PC-3 (cell line): ENCODE measurements at regions not wholly inside any gene's neighbourhood (a gene's known extent, or its start where the extent isn't known, plus 50 kb on each side); places are given as distances from the start of the nearest gene placed in this dataset.
A peak's percentile ranks its signal among the peaks of the same experiment; 100 is the strongest.

Source experiments
- ATAC-seq: fragments of 200-7000 bp; cut with Tn5 transposase; 2 replicates; pipeline ENCODE4 v1.9.1; 2020; ENCODE audit warnings: mild to moderate bottlenecking, moderate library complexity
- BruUV-seq: library from RNA; stranded (reverse); fragments of 400-500 nt; replicated peaks from 2 replicates; lab custom pipeline; 2021; lab: Mats Ljungman, UMichigan
- CTCF ChIA-PET: fragments of 300-600 bp; sonication (Branson Sonifier 250); formaldehyde crosslinking; loops from one replicate; lab custom pipeline; 2022; ENCODE audit warnings: antibody characterized with exemption; lab: Charles Lee
- POLR2A ChIA-PET: fragments of 300-600 bp; sonication (Branson Sonifier 250); formaldehyde crosslinking; loops from one replicate; lab custom pipeline; 2022; ENCODE audit warnings: antibody characterized with exemption; ENCODE audit not compliant: unreplicated experiment; lab: Charles Lee
- DNase-seq: peaks from one replicate; pipeline ENCODE4 v3.0.0-alpha.2; 2015
- H2AFZ ChIP-seq: fragments of 300-600 bp; sonication (generic); 2 replicates; pipeline ENCODE4 v1.6.0; 2016; ENCODE audit warnings: antibody characterized with exemption, low read length
- H3F3A ChIP-seq: fragments of 300-600 bp; sonication (generic); one replicate; pipeline ENCODE4 v1.6.0; 2017; ENCODE audit warnings: antibody characterized with exemption, low read length, control low read depth, mild to moderate bottlenecking; ENCODE audit not compliant: unreplicated experiment
- H3K27ac ChIP-seq: fragments of 300-600 bp; sonication (generic); 2 replicates; pipeline ENCODE4 v1.5.1; 2016; ENCODE audit warnings: mild to moderate bottlenecking, low read length
- H3K27me3 ChIP-seq: fragments of 300-600 bp; sonication (generic); 2 replicates; pipeline ENCODE4 v1.6.1; 2016; ENCODE audit warnings: low read length, mixed read lengths
- H3K36me3 ChIP-seq: fragments of 300-600 bp; sonication (generic); 2 replicates; pipeline ENCODE4 v1.6.1; 2016; ENCODE audit warnings: low read depth, mixed run types, low read length, mixed read lengths
- H3K4me1 ChIP-seq: fragments of 300-600 bp; sonication (generic); 2 replicates; pipeline ENCODE4 v1.5.1; 2016; ENCODE audit warnings: low read length; ENCODE audit not compliant: insufficient read depth
- H3K4me2 ChIP-seq: fragments of 300-600 bp; sonication (generic); 2 replicates; pipeline ENCODE4 v1.6.0; 2016; ENCODE audit warnings: low read length
- H3K4me3 ChIP-seq: fragments of 300-600 bp; sonication (generic); 2 replicates; pipeline ENCODE4 v1.5.1; 2016; ENCODE audit warnings: mild to moderate bottlenecking, low read length, mixed read lengths
- H3K79me2 ChIP-seq: fragments of 300-600 bp; sonication (generic); 2 replicates; pipeline ENCODE4 v1.6.1; 2017; ENCODE audit warnings: low read length, mixed read lengths
- H3K9ac ChIP-seq: fragments of 300-600 bp; sonication (generic); 2 replicates; pipeline ENCODE4 v1.6.0; 2016; ENCODE audit warnings: mild to moderate bottlenecking, low read length
- H3K9me2 ChIP-seq: fragments of 300-600 bp; sonication (generic); replicated peaks from 2 replicates; pipeline ENCODE4 v1.6.1; 2016; ENCODE audit warnings: mixed run types, low read length, mixed read lengths
- H3K9me3 ChIP-seq: fragments of 300-600 bp; sonication (generic); 2 replicates; pipeline ENCODE4 v1.6.1; 2016; ENCODE audit warnings: low read length, mixed read lengths
- H4K20me1 ChIP-seq: fragments of 300-600 bp; sonication (generic); 2 replicates; pipeline ENCODE4 v1.6.1; 2016; ENCODE audit warnings: low read length, mixed read lengths
- CTCF ChIP-seq: fragments of 300-600 bp; sonication (generic); conservative IDR thresholded peaks from 2 replicates; pipeline ENCODE4 v1.5.1; 2017; ENCODE audit warnings: antibody characterized with exemption, low read depth, mild to moderate bottlenecking, low read length
- EZH2 ChIP-seq: fragments of 300-600 bp; sonication (generic); IDR thresholded peaks from one replicate; pipeline ENCODE4 v1.6.1; 2017; ENCODE audit warnings: antibody characterized with exemption, mild to moderate bottlenecking, low read length; ENCODE audit not compliant: unreplicated experiment
- EZH2phosphoT487 ChIP-seq: fragments of 300-600 bp; sonication (generic); IDR thresholded peaks from 2 replicates; pipeline ENCODE4 v1.6.1; 2018; ENCODE audit warnings: mild to moderate bottlenecking, antibody characterized with exemption, low read length, borderline replicate concordance
- intact Hi-C: fragments of 100-400 bp; cut with micrococcal nuclease; formaldehyde crosslinking; loops from 2 replicates; pipeline ENCODE4 v1.9.0; 2023

- Histone ChIP-seq H3K9me2 (no peaks in the 10 kb centered on the region), H3K9ac (no peak overlapping the region), H3F3A (no peaks in the 10 kb centered on the region), H3K4me2 (peak overlapping the region; percentile 10; the same call in 1 of the 2 replicates), H3K27me3 (no peaks in the 10 kb centered on the region), H4K20me1 (no peaks in the 10 kb centered on the region), H3K4me3 (no peak overlapping the region), H3K27ac (peak overlapping the region; percentile 70), H3K4me1 (peaks cover 23% of the 10 kb centered on the region), H3K36me3 (no peaks in the 10 kb centered on the region), H3K79me2 (no peaks in the 10 kb centered on the region), H3K9me3 (no peaks in the 10 kb centered on the region), H2AFZ (no peak overlapping the region)
- peak; percentile 51 for DNase-seq
- peak; percentile 12 for ATAC-seq
- BruUV-seq = no TSS peak
- intact Hi-C loops = no loop called here
- POLR2A ChIA-PET = no interaction called here
- TF ChIP-seq CTCF = no peak
- no peak for TF ChIP-seq EZH2phosphoT487
- no peak for TF ChIP-seq EZH2
- CTCF ChIA-PET = no interaction called here
These were observed 105.1 kb upstream of the SLC34A2 start for GRCh38 chr4:25550376-25551030.

GRCh38 chr4:25551605-25552004 lies 104.0 kb upstream of the SLC34A2 start:
- intact Hi-C loops = no loop called here
- Histone ChIP-seq H3K4me1 (peaks cover 23% of the 10 kb centered on the region), H3K4me2 (no peak overlapping the region), H3K9ac (no peak overlapping the region), H4K20me1 (no peaks in the 10 kb centered on the region), H3K27me3 (no peaks in the 10 kb centered on the region), H3F3A (no peaks in the 10 kb centered on the region), H3K4me3 (no peak overlapping the region), H3K9me2 (no peaks in the 10 kb centered on the region), H2AFZ (no peak overlapping the region), H3K79me2 (no peaks in the 10 kb centered on the region), H3K36me3 (no peaks in the 10 kb centered on the region), H3K27ac (peak overlapping the region; percentile 70), H3K9me3 (no peaks in the 10 kb centered on the region)
- ATAC-seq (peak; percentile 88), DNase-seq (peak; percentile 75)
- no peak for TF ChIP-seq EZH2phosphoT487
- no peak for TF ChIP-seq EZH2
- TF ChIP-seq CTCF = no peak
- ChIA-PET CTCF (no interaction called here), POLR2A (no interaction called here)
- BruUV-seq = no TSS peak

- DNase-seq (peak; percentile 57), ATAC-seq (peak; percentile 23)
- BruUV-seq = no TSS peak
- Histone ChIP-seq H3K36me3 (no peaks in the 10 kb centered on the region), H3K4me1 (peaks cover 23% of the 10 kb centered on the region), H3K27me3 (no peaks in the 10 kb centered on the region), H4K20me1 (no peaks in the 10 kb centered on the region), H3K4me2 (peak overlapping the region; percentile 63), H2AFZ (peak overlapping the region; percentile 41), H3K4me3 (no peak overlapping the region), H3K27ac (peak overlapping the region; percentile 61), H3K79me2 (no peaks in the 10 kb centered on the region), H3K9me2 (no peaks in the 10 kb centered on the region), H3K9ac (no peak overlapping the region; the same call in 1 of the 2 replicates), H3K9me3 (no peaks in the 10 kb centered on the region), H3F3A (no peaks in the 10 kb centered on the region)
- intact Hi-C loops = no loop called here
- ChIA-PET CTCF (no interaction called here), POLR2A (no interaction called here)
- TF ChIP-seq CTCF = no peak
These were observed 102.9 kb upstream of the SLC34A2 start for GRCh38 chr4:25552580-25553271.
